ENCODE measurements at regions not wholly inside any gene's neighbourhood (a gene's known extent, or its start where the extent isn't known, plus 50 kb on each side); places are given as distances from the start of the nearest gene placed in this dataset.
"Not testable (repeated sequence)": the region's sequence is repeated elsewhere in the genome, so short reads cannot be mapped to it uniquely, and the experiment has no call there.

DNA sequence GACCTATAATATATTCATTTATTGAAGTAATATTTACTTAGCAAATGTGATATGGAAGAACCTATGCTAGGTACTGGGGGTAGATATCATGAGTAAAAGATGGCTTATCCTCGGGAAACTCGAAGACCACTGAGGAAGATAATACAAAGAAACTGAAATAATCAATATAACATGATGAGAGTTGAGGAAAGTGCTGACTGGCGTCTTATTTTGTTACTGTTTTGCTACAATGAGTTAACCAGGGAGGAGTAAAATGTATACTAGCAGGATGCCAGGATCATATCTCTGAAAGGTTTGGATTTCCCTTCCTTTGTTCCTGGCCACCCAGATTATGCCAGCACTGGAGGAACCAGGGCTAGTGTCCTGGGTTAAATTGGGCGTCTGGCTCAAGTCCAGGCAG, 111.7 kb upstream of the SPATS2L start:
- intact Hi-C loops (cut with DNase I; ENCODE audit: low total_unique reads) (no loop called here), in situ Hi-C loops (cut with MboI; ENCODE audit: low sequenced_read_pairs in 4 of 4) (no loop called here)
- no peak for TF ChIP-seq POLR2A (IDR thresholded peaks at IDR 0.05)
- TF ChIP-seq, protein P1, sequence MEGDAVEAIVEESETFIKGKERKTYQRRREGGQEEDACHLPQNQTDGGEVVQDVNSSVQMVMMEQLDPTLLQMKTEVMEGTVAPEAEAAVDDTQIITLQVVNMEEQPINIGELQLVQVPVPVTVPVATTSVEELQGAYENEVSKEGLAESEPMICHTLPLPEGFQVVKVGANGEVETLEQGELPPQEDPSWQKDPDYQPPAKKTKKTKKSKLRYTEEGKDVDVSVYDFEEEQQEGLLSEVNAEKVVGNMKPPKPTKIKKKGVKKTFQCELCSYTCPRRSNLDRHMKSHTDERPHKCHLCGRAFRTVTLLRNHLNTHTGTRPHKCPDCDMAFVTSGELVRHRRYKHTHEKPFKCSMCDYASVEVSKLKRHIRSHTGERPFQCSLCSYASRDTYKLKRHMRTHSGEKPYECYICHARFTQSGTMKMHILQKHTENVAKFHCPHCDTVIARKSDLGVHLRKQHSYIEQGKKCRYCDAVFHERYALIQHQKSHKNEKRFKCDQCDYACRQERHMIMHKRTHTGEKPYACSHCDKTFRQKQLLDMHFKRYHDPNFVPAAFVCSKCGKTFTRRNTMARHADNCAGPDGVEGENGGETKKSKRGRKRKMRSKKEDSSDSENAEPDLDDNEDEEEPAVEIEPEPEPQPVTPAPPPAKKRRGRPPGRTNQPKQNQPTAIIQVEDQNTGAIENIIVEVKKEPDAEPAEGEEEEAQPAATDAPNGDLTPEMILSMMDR (IDR thresholded peaks at IDR 0.05 in 4 of 5, conservative IDR thresholded peaks at IDR 0.05 in 1 of 5) = no peak
- Histone ChIP-seq H3K27me3 (no peaks in the 10 kb centered on the region), H3K36me3 (no peaks in the 10 kb centered on the region), H3K4me3 (no peak overlapping the region), H3K4me1 (no peaks in the 10 kb centered on the region), H3K9me3 (no peaks in the 10 kb centered on the region), H3K27ac (no peak overlapping the region)
- ATAC-seq = no peak
- DNase-seq = no peak

DNA sequence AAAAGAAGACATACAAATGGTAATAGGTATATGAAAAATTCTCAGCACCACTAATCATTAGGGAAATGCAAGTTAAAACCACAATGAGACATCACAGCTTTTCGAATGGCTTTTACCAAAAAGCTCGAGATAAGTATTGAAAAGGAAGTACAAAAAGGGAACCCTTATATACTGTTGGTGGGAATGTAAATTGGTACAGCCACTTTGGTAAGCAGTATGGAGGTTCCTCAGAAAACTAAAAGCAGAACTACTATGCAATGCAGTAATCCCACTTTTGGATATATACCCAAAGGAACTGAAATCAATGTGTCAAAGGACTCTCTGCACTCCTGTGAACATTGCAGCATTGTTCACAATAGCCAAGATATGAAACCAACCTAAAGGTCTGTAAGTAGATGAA, 107.5 kb upstream of the SPATS2L start:
- in situ Hi-C loops (cut with MboI; ENCODE audit: low sequenced_read_pairs in 4 of 4) (no loop called here), intact Hi-C loops (cut with DNase I; ENCODE audit: low total_unique reads) (no loop called here)
- Histone ChIP-seq H3K36me3 (no peaks in the 10 kb centered on the region), H3K4me1 (no peaks in the 10 kb centered on the region), H3K9me3 (no peaks in the 10 kb centered on the region), H3K27me3 (no peaks in the 10 kb centered on the region), H3K27ac (no peak overlapping the region), H3K4me3 (no peak overlapping the region)
- ATAC-seq (no peak), DNase-seq (no peak)
- TF ChIP-seq POLR2A (IDR thresholded peaks at IDR 0.05) = no peak
- TF ChIP-seq, protein P1 (IDR thresholded peaks at IDR 0.05 in 4 of 5, conservative IDR thresholded peaks at IDR 0.05 in 1 of 5) = no peak

DNA sequence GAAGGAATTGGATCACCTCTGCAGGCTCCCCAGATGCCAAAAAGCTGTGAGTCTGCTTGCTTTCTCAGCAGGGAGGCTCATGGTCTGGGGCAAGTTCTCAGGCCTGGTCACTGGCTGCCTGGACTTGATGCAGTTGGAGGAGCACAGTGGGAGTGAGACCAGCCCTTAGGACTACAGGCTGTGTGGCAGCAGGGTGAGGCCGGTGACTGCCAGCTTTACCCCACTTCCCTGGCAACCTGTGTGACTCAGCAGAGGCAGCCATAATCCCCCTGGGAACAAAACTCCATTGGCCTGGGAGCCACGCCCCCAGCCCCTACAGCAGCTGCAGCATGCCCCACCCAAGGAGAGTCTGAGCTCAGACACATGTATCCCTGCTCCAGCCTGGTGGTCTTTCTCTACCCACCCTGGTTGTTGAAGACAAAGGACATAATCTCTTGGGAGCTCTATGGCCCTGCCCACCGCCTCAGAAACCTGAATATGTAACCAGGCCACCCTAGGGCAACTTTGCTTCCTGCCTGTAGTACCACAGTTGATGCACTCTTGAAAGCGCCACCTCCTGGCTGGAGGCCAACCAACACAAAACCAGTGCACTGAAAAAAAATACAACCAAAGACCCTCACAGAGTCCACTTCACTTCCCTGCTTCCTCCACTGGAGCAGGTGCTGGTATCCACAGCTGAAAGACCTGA, 106.8 kb upstream of the SPATS2L start:
- ATAC-seq (no peak), DNase-seq (no peak)
- Histone ChIP-seq H3K4me3 (no peak overlapping the region), H3K4me1 (no peaks in the 10 kb centered on the region), H3K36me3 (no peaks in the 10 kb centered on the region), H3K27ac (no peak overlapping the region), H3K27me3 (no peaks in the 10 kb centered on the region), H3K9me3 (no peaks in the 10 kb centered on the region)
- in situ Hi-C loops (cut with MboI; ENCODE audit: low sequenced_read_pairs in 4 of 4) (no loop called here), intact Hi-C loops (cut with DNase I; ENCODE audit: low total_unique reads) (no loop called here)
- TF ChIP-seq, protein P1 (IDR thresholded peaks at IDR 0.05 in 4 of 5, conservative IDR thresholded peaks at IDR 0.05 in 1 of 5) = no peak
- TF ChIP-seq POLR2A (IDR thresholded peaks at IDR 0.05) = no peak

DNA sequence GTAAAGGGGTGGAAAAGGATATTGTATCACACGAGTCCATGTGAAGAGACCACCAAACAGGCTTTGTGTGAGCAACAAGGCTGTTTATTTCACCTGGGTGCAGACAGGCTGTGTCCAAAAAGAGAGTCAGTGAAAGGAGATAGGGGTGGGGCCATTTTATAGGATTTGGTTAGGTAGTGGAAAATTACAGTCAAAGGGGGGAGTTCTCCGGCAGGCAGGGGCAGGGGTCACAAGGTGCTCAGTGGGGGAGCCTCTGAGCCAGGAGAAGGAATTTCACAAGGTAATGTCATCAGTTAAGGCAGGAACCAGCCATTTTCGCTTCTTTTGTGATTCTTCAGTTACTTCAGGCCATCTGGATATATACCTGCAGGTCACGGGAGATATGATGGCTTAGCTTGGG, 104.7 kb upstream of the SPATS2L start:
- H3K4me3 ChIP-seq; ATAC-seq; H3K27me3 ChIP-seq; intact Hi-C loops (cut with DNase I; ENCODE audit: low total_unique reads); H3K9me3 ChIP-seq; H3K27ac ChIP-seq; H3K4me1 ChIP-seq; H3K36me3 ChIP-seq; DNase-seq; in situ Hi-C loops (cut with MboI; ENCODE audit: low sequenced_read_pairs in 4 of 4): not testable (repeated sequence)

DNA sequence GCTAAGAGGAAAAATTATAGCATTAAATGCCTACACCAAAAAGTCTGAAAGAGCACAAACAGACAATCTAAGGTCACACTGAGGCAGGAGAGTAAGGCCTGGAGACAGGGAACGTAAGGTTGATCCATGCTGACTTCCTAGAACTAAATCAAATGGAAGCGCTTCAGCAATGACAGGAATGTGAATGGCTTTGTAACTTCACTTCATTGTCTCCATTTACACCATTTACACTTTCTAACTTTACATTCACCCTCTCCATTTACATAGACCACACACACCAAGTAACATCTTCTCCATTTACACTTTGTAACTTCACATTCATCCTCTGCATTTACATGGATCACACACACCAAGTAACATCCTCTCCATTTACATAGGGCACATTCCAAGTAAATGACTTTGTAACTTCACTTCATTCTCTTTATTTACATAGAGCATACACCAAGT, 103.1 kb upstream of the SPATS2L start:
- peaks cover 0 to 8% (median 0%) of the 10 kb centered on the region in 3 donors for H3K9me3 ChIP-seq
- in situ Hi-C loops (cut with MboI; ENCODE audit: low sequenced_read_pairs in 4 of 4) = no loop called here
- no peak overlapping the region for H3K4me3 ChIP-seq
- ATAC-seq (no peak), DNase-seq (no peak)
- intact Hi-C loops (cut with DNase I; ENCODE audit: low total_unique reads) = no loop called here
- no peaks in the 10 kb centered on the region for H3K36me3 ChIP-seq
- TF ChIP-seq, protein P1 (IDR thresholded peaks at IDR 0.05 in 4 of 5, conservative IDR thresholded peaks at IDR 0.05 in 1 of 5) = no peak
- no peak for TF ChIP-seq POLR2A (IDR thresholded peaks at IDR 0.05)
- H3K27me3 ChIP-seq = no peaks in the 10 kb centered on the region
- H3K4me1 ChIP-seq = no peaks in the 10 kb centered on the region
- H3K27ac ChIP-seq = no peak overlapping the region
